ENCODE measurements at regions not wholly inside any gene's neighbourhood (a gene's known extent, or its start where the extent isn't known, plus 50 kb on each side); places are given as distances from the start of the nearest gene placed in this dataset.

DNA sequence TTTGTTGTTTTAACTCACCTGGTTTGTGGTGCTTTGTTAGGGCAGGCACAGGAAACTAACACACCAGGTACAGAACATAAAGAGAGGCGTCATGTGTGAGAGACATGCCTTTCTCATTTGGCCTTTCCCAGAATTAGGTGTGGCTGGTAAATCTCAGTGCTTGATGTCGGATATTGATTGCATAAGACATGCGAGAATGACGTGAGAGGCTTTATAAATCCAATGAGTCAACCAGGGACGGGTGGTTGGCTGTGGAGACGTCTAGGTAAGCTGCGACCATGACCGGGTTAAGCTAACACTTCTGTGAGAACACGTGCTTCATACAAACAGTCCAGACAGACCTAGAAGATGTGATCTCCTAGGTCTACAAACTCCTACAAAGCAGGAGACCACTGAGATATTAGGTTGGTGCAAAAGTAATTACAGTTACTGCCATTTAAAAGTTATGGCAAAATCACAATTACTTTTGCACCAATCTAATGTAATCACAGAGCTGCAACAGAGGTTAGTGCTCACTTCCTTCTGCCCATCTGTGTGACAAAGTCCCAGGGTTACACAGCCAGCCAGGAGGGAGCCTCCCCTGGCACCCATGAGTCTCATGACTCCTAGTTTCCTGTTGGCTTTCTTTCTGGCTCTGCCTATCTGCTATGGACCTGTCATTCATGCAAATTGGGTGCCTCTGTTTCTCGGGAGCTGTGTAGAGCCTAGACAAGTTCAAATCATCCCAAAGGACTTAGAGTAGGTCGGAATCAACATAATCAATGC lies 98.9 kb upstream of the ATP8B1 start:
- H3K9ac ChIP-seq (ENCODE audit: low read length) = no peak overlapping the region
- no peaks in the 10 kb centered on the region for H4K20me1 ChIP-seq (ENCODE audit: insufficient read depth)
- TF ChIP-seq SIN3A (IDR thresholded peaks at IDR 0.05; ENCODE audit: low read depth) = no peak
- TF ChIP-seq SP1 (IDR thresholded peaks at IDR 0.05; ENCODE audit: low read depth) = no peak
- no peak for TF ChIP-seq FOSL1 (IDR thresholded peaks at IDR 0.05; ENCODE audit: low read depth)
- no peak for TF ChIP-seq ELF1 (IDR thresholded peaks at IDR 0.05; ENCODE audit: borderline replicate concordance, low read depth)
- TF ChIP-seq CEBPB (IDR thresholded peaks at IDR 0.05; ENCODE audit: low read depth) = no peak
- TF ChIP-seq, protein P1, sequence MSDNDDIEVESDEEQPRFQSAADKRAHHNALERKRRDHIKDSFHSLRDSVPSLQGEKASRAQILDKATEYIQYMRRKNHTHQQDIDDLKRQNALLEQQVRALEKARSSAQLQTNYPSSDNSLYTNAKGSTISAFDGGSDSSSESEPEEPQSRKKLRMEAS (IDR thresholded peaks at IDR 0.05) = no peak
- TF ChIP-seq ZFX (IDR thresholded peaks at IDR 0.05) = no peak
- TF ChIP-seq ZNF274 (IDR thresholded peaks at IDR 0.05; ENCODE audit: low read depth, low read length) = no peak
- no peak for ATAC-seq
- H2AFZ ChIP-seq (ENCODE audit: low read depth, low read length, poor library complexity, severe bottlenecking) = no peak overlapping the region
- RAD21 ChIA-PET (ENCODE audit: low non-redundant PET in 1 of 2, low total read pairs in 2 of 2, uncharacterized antibody in 2 of 2, unreplicated experiment in 2 of 2) = no interaction called here
- intact Hi-C loops (cut with micrococcal nuclease) = no loop called here
- H3K27me3 ChIP-seq (ENCODE audit: insufficient read depth, low read length) = no peaks in the 10 kb centered on the region
- no peaks in the 10 kb centered on the region for H3K36me3 ChIP-seq (ENCODE audit: control insufficient read depth in 1 of 2, insufficient read depth in 2 of 2, low read length in 2 of 2)
- H3K4me3 ChIP-seq (replicated peaks in 1 of 2; ENCODE audit: low read depth in 1 of 2, low read length in 2 of 2) = no peak overlapping the region
- no peaks in the 10 kb centered on the region for H3K9me2 ChIP-seq (ENCODE audit: insufficient read depth)
- H3K79me2 ChIP-seq (ENCODE audit: insufficient read depth, low read length) = no peaks in the 10 kb centered on the region
- H3K4me2 ChIP-seq (ENCODE audit: low read length) = no peak overlapping the region
- CTCF ChIA-PET = interaction anchor here (1.4 to 3.2 kb wide), 2 partner anchors 10 to 20 kb away, joined by 4 to 14 read pairs; no protein-coding TSS in a partner anchor
- H3K4me1 ChIP-seq (ENCODE audit: control insufficient read depth in 1 of 2, insufficient read depth in 2 of 2, low read length in 2 of 2) = no peaks in the 10 kb centered on the region
- POLR2A ChIA-PET = no interaction called here
- no peak overlapping the region for H3K27ac ChIP-seq (ENCODE audit: low read depth, low read length)
- DNase-seq (ENCODE audit: low read depth, low spot score) = no peak
- H3K9me3 ChIP-seq (ENCODE audit: control insufficient read depth in 1 of 2, insufficient read depth in 1 of 2, low read depth in 1 of 2, low read length in 2 of 2) = no peaks in the 10 kb centered on the region
- BruUV-seq (replicated peaks) = no TSS peak

DNA sequence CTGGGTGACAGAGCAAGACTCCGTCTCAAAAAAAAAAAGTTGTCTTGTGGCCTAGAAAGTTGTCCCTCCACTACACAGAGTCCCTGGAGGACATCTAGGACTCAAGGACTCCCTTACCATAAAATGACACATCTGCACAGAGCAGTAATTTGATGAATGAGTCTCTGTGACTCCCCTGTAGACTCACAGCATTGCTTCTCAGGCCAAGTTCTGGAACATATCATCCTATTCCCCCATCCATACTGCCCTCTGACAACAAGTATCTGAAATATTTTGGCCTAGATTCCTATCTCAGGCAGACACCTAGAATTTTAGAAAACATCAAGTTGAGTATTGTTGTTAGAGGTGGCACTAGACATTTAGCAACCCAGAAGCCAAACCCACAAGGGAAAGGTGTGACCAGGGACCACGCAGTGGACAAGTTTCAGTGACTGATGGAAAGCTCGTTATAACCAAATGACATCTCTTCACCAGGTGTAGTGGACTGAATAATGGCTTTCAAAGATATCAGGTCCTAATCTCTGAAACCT lies 97.9 kb upstream of the ATP8B1 start:
- CTCF ChIA-PET = no interaction called here
- RAD21 ChIA-PET (ENCODE audit: low non-redundant PET in 1 of 2, low total read pairs in 2 of 2, uncharacterized antibody in 2 of 2, unreplicated experiment in 2 of 2) = no interaction called here
- no peaks in the 10 kb centered on the region for H3K9me2 ChIP-seq (ENCODE audit: insufficient read depth)
- POLR2A ChIA-PET = no interaction called here
- no peaks in the 10 kb centered on the region for H3K4me1 ChIP-seq (ENCODE audit: control insufficient read depth in 1 of 2, insufficient read depth in 2 of 2, low read length in 2 of 2)
- DNase-seq (ENCODE audit: low read depth, low spot score) (no peak), ATAC-seq (no peak)
- no peak overlapping the region for H3K9ac ChIP-seq (ENCODE audit: low read length)
- H3K79me2 ChIP-seq (ENCODE audit: insufficient read depth, low read length) = no peaks in the 10 kb centered on the region
- BruUV-seq (replicated peaks) = no TSS peak
- H3K27ac ChIP-seq (ENCODE audit: low read depth, low read length) = no peak overlapping the region
- H3K4me2 ChIP-seq (ENCODE audit: low read length) = no peak overlapping the region
- no peak overlapping the region for H2AFZ ChIP-seq (ENCODE audit: low read depth, low read length, poor library complexity, severe bottlenecking)
- no peaks in the 10 kb centered on the region for H4K20me1 ChIP-seq (ENCODE audit: insufficient read depth)
- H3K9me3 ChIP-seq (ENCODE audit: control insufficient read depth in 1 of 2, insufficient read depth in 1 of 2, low read depth in 1 of 2, low read length in 2 of 2) = no peaks in the 10 kb centered on the region
- intact Hi-C loops (cut with micrococcal nuclease) = no loop called here
- no peak overlapping the region for H3K4me3 ChIP-seq (replicated peaks in 1 of 2; ENCODE audit: low read depth in 1 of 2, low read length in 2 of 2)
- H3K36me3 ChIP-seq (ENCODE audit: control insufficient read depth in 1 of 2, insufficient read depth in 2 of 2, low read length in 2 of 2) = no peaks in the 10 kb centered on the region
- no peaks in the 10 kb centered on the region for H3K27me3 ChIP-seq (ENCODE audit: insufficient read depth, low read length)
- TF ChIP-seq, protein P1 (IDR thresholded peaks at IDR 0.05) = no peak
- no peak for TF ChIP-seq POLR2AphosphoS5 (IDR thresholded peaks at IDR 0.05; ENCODE audit: low read depth, low read length)
- TF ChIP-seq, protein P2, sequence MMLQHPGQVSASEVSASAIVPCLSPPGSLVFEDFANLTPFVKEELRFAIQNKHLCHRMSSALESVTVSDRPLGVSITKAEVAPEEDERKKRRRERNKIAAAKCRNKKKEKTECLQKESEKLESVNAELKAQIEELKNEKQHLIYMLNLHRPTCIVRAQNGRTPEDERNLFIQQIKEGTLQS (IDR thresholded peaks at IDR 0.05) = no peak
- TF ChIP-seq ZFX (IDR thresholded peaks at IDR 0.05) = no peak
- TF ChIP-seq, protein P3, sequence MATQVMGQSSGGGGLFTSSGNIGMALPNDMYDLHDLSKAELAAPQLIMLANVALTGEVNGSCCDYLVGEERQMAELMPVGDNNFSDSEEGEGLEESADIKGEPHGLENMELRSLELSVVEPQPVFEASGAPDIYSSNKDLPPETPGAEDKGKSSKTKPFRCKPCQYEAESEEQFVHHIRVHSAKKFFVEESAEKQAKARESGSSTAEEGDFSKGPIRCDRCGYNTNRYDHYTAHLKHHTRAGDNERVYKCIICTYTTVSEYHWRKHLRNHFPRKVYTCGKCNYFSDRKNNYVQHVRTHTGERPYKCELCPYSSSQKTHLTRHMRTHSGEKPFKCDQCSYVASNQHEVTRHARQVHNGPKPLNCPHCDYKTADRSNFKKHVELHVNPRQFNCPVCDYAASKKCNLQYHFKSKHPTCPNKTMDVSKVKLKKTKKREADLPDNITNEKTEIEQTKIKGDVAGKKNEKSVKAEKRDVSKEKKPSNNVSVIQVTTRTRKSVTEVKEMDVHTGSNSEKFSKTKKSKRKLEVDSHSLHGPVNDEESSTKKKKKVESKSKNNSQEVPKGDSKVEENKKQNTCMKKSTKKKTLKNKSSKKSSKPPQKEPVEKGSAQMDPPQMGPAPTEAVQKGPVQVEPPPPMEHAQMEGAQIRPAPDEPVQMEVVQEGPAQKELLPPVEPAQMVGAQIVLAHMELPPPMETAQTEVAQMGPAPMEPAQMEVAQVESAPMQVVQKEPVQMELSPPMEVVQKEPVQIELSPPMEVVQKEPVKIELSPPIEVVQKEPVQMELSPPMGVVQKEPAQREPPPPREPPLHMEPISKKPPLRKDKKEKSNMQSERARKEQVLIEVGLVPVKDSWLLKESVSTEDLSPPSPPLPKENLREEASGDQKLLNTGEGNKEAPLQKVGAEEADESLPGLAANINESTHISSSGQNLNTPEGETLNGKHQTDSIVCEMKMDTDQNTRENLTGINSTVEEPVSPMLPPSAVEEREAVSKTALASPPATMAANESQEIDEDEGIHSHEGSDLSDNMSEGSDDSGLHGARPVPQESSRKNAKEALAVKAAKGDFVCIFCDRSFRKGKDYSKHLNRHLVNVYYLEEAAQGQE (IDR thresholded peaks at IDR 0.05; ENCODE audit: low read depth) = no peak
- no peak for TF ChIP-seq POLR2A (IDR thresholded peaks at IDR 0.05; ENCODE audit: borderline replicate concordance, extremely low read depth, insufficient read depth, insufficient read length)
- no peak for TF ChIP-seq CBX3 (IDR thresholded peaks at IDR 0.05; ENCODE audit: low read depth)
- no peak for TF ChIP-seq CEBPB (IDR thresholded peaks at IDR 0.05; ENCODE audit: low read depth)
- TF ChIP-seq FOSL1 (IDR thresholded peaks at IDR 0.05; ENCODE audit: low read depth) = no peak
- TF ChIP-seq RAD21 (IDR thresholded peaks at IDR 0.05; ENCODE audit: low read depth) = no peak
- no peak for TF ChIP-seq SRF (IDR thresholded peaks at IDR 0.05; ENCODE audit: low read depth)
